Liver (tissue), 3 donors: ENCODE measurements at regions not wholly inside any gene's neighbourhood (a gene's known extent, or its start where the extent isn't known, plus 50 kb on each side); places are given as distances from the start of the nearest gene placed in this dataset.

Source experiments
- ATF3 ChIP-seq: IDR thresholded peaks from 2 replicates; pipeline ENCODE4 v1.6.1; 2016; ENCODE audit warnings: antibody characterized with exemption
- CTCF ChIP-seq: fragments of 150-350 bp; IDR thresholded peaks from 2 replicates; pipeline ENCODE4 v1.5.1; 2017; ENCODE audit warnings: improper control_type of control experiment, low read depth, low read length; ENCODE audit not compliant: missing input control
- ZBTB33 ChIP-seq: IDR thresholded peaks from 2 replicates; pipeline ENCODE4 v1.6.1; 2016; ENCODE audit warnings: antibody characterized with exemption
- donor health status: healthy.
- donor health status: healthy.

- TF ChIP-seq CTCF, result no peak
- TF ChIP-seq ZBTB33, result no peak
- no peak for TF ChIP-seq ATF3
Measured at GRCh38 chr1:101652484-101652883, 344.2 kb downstream of the OLFM3 start.
